ENCODE measurements at regions not wholly inside any gene's neighbourhood (a gene's known extent, or its start where the extent isn't known, plus 50 kb on each side); places are given as distances from the start of the nearest gene placed in this dataset.

GRCh38 chr22:47230251-47230650 lies 467.8 kb downstream of the TBC1D22A start:
- DNase-seq = no peak

GRCh38 chr22:47228767-47229166 lies 466.3 kb downstream of the TBC1D22A start:
- DNase-seq = no peak

- no peak for DNase-seq
Observed at GRCh38 chr22:47225931-47226633, 463.6 kb downstream of the TBC1D22A start.

- no peak for DNase-seq
Observed at GRCh38 chr22:47225080-47225930, 462.9 kb downstream of the TBC1D22A start.
